H9 (cell line): ENCODE measurements at regions not wholly inside any gene's neighbourhood (a gene's known extent, or its start where the extent isn't known, plus 50 kb on each side); places are given as distances from the start of the nearest gene placed in this dataset.

ENCODE experiments used
- DNase-seq: peaks from one replicate; pipeline ENCODE4 v3.0.0-alpha.2; 2017
- H2AFZ ChIP-seq: one replicate; pipeline ENCODE4 v1.6.1; 2013; ENCODE audit warnings: mild to moderate bottlenecking, low read length, control low read depth, moderate library complexity
- H2AK5ac ChIP-seq: 2 replicates; pipeline ENCODE4 v1.6.1; 2013; ENCODE audit warnings: low read length, control low read depth, mixed read lengths; ENCODE audit not compliant: insufficient read length
- H2BK120ac ChIP-seq: one replicate; pipeline ENCODE4 v1.6.1; 2013; ENCODE audit warnings: low read depth, mild to moderate bottlenecking, low read length, control low read depth, inconsistent platforms; ENCODE audit not compliant: poor library complexity, severe bottlenecking
- H2BK12ac ChIP-seq: 2 replicates; pipeline ENCODE4 v1.6.1; 2013; ENCODE audit warnings: low read length, control low read depth, mixed read lengths, low read depth; ENCODE audit not compliant: insufficient read length
- H2BK15ac ChIP-seq: 2 replicates; pipeline ENCODE4 v1.6.1; 2013; ENCODE audit warnings: low read depth, low read length, control low read depth
- H2BK20ac ChIP-seq: one replicate; pipeline ENCODE4 v1.6.1; 2013; ENCODE audit warnings: low read depth, mild to moderate bottlenecking, low read length, control low read depth, inconsistent platforms; ENCODE audit not compliant: poor library complexity, severe bottlenecking
- H2BK5ac ChIP-seq: 2 replicates; pipeline ENCODE4 v1.6.1; 2013; ENCODE audit warnings: low read length, control low read depth, mixed read lengths; ENCODE audit not compliant: insufficient read length
- H3K14ac ChIP-seq: 2 replicates; pipeline ENCODE4 v1.6.1; 2013; ENCODE audit warnings: low read length, control low read depth; ENCODE audit not compliant: insufficient read depth
- H3K18ac ChIP-seq: 2 replicates; pipeline ENCODE4 v1.6.1; 2013; ENCODE audit warnings: low read depth, mild to moderate bottlenecking, mixed read lengths, low read length, control low read depth; ENCODE audit not compliant: insufficient read length
- H3K23ac ChIP-seq: 2 replicates; pipeline ENCODE4 v1.6.1; 2013; ENCODE audit warnings: low read length, control low read depth, mixed read lengths, low read depth; ENCODE audit not compliant: insufficient read length
- H3K23me2 ChIP-seq: 2 replicates; pipeline ENCODE4 v1.6.1; 2013; ENCODE audit warnings: low read depth, mild to moderate bottlenecking, mixed read lengths, low read length, control low read depth; ENCODE audit not compliant: insufficient read length, poor library complexity, severe bottlenecking
- H3K27ac ChIP-seq: 2 replicates; pipeline ENCODE4 v1.5.1; 2013; ENCODE audit warnings: low read length, control low read depth, mixed read lengths, low read depth; ENCODE audit not compliant: insufficient read length
- H3K27me3 ChIP-seq: 2 replicates; pipeline ENCODE4 v1.6.1; 2013; ENCODE audit warnings: low read length, control low read depth, inconsistent platforms; ENCODE audit not compliant: insufficient read depth
- H3K4ac ChIP-seq: 2 replicates; pipeline ENCODE4 v1.6.1; 2013; ENCODE audit warnings: low read depth, mild to moderate bottlenecking, control low read depth, inconsistent platforms, low read length, moderate library complexity
- H3K4me1 ChIP-seq: 2 replicates; pipeline ENCODE4 v1.6.1; 2013; ENCODE audit warnings: low read length, control low read depth, inconsistent platforms; ENCODE audit not compliant: insufficient read depth
- H3K4me2 ChIP-seq: 2 replicates; pipeline ENCODE4 v1.6.1; 2013; ENCODE audit warnings: low read length, control low read depth, mixed read lengths; ENCODE audit not compliant: insufficient read length, insufficient read depth
- H3K56ac ChIP-seq: 2 replicates; pipeline ENCODE4 v1.6.1; 2013; ENCODE audit warnings: low read depth, mild to moderate bottlenecking, mixed read lengths, low read length, control low read depth; ENCODE audit not compliant: insufficient read length
- H3K79me1 ChIP-seq: 2 replicates; pipeline ENCODE4 v1.6.1; 2013; ENCODE audit warnings: low read depth, mild to moderate bottlenecking, moderate library complexity, low read length, control low read depth, inconsistent platforms; ENCODE audit not compliant: insufficient read depth, poor library complexity, severe bottlenecking
- H3K79me2 ChIP-seq: 2 replicates; pipeline ENCODE4 v1.6.1; 2013; ENCODE audit warnings: low read length, control low read depth, inconsistent platforms; ENCODE audit not compliant: insufficient read depth
- H3K9ac ChIP-seq: 2 replicates; pipeline ENCODE4 v1.6.1; 2013; ENCODE audit warnings: low read length, control low read depth, mixed read lengths; ENCODE audit not compliant: insufficient read length; ENCODE audit errors: extremely low read depth
- H3K9me3 ChIP-seq: one replicate; pipeline ENCODE4 v1.6.1; 2013; ENCODE audit warnings: low read depth, low read length, inconsistent platforms; ENCODE audit not compliant: control insufficient read depth
- H3T11ph ChIP-seq: one replicate; pipeline ENCODE4 v1.6.1; 2013; ENCODE audit warnings: mild to moderate bottlenecking, low read length, control low read depth, inconsistent platforms
- H4K20me1 ChIP-seq: one replicate; pipeline ENCODE4 v1.6.1; 2013; ENCODE audit not compliant: control insufficient read depth, insufficient read length, insufficient read depth
- H4K5ac ChIP-seq: 2 replicates; pipeline ENCODE4 v1.6.1; 2013; ENCODE audit warnings: low read depth, mild to moderate bottlenecking, mixed read lengths, low read length, control low read depth; ENCODE audit not compliant: insufficient read length
- H4K8ac ChIP-seq: replicated peaks from 2 replicates; pipeline ENCODE4 v1.6.1; 2013; ENCODE audit warnings: low read length, control low read depth, mixed read lengths, low read depth; ENCODE audit not compliant: insufficient read length
- H4K91ac ChIP-seq: 2 replicates; pipeline ENCODE4 v1.6.1; 2013; ENCODE audit warnings: low read depth, mild to moderate bottlenecking, moderate library complexity, mixed read lengths, low read length, control low read depth; ENCODE audit not compliant: insufficient read length
- H3K27ac Mint-ChIP-seq, 3 experiments: 2 replicates in 2 of 3; 3 replicates in 1 of 3; pipeline ENCODE4 v1.8.0; 2020 to 2021; ENCODE audit warnings: mixed read lengths in 3 of 3, mild to moderate bottlenecking in 1 of 3, moderate library complexity in 1 of 3
- H3K27me3 Mint-ChIP-seq: 2 replicates; pipeline ENCODE4 v1.8.0; 2021; ENCODE audit warnings: low read depth, mild to moderate bottlenecking, moderate library complexity, mixed read lengths
- H3K36me3 Mint-ChIP-seq, 3 experiments: 2 replicates in 2 of 3; 3 replicates in 1 of 3; pipeline ENCODE4 v1.8.0; 2020 to 2021; ENCODE audit warnings: low read depth in 3 of 3, mixed read lengths in 3 of 3; ENCODE audit not compliant: insufficient read depth in 1 of 3
- H3K4me1 Mint-ChIP-seq, 2 experiments: 2 replicates each; pipeline ENCODE4 v1.8.0; 2020; ENCODE audit warnings: mixed read lengths in 2 of 2
- H3K4me3 Mint-ChIP-seq, 2 experiments: 2 replicates in 1 of 2; 3 replicates in 1 of 2; pipeline ENCODE4 v1.8.0; 2020 to 2021; ENCODE audit warnings: mild to moderate bottlenecking in 2 of 2, mixed read lengths in 2 of 2, moderate library complexity in 1 of 2
- H3K9me3 Mint-ChIP-seq, 2 experiments: 2 replicates in 1 of 2; 3 replicates in 1 of 2; pipeline ENCODE4 v1.8.0; 2020; ENCODE audit warnings: mild to moderate bottlenecking in 2 of 2, mixed read lengths in 2 of 2, moderate library complexity in 1 of 2
- WGBS: extraction: QIAGEN DNeasy Blood & Tissue Kit; methylation state at CpG from one replicate; pipeline ENCODE4 v1.1.7; 2013; ENCODE audit warnings: missing lambda C conversion rate, low lambda C conversion rate, mixed read lengths; ENCODE audit not compliant: insufficient read length; ENCODE audit errors: extremely low coverage; 5-methylcytosine and 5-hydroxymethylcytosine counted together
- TF ChIP-seq, protein P1 (sequence below): fragments of 200-600 bp; sonication (generic); conservative IDR thresholded peaks from 3 replicates; pipeline ENCODE4 v1.8.0; 2021; ENCODE audit warnings: antibody characterized with exemption, mild to moderate bottlenecking

DNA sequence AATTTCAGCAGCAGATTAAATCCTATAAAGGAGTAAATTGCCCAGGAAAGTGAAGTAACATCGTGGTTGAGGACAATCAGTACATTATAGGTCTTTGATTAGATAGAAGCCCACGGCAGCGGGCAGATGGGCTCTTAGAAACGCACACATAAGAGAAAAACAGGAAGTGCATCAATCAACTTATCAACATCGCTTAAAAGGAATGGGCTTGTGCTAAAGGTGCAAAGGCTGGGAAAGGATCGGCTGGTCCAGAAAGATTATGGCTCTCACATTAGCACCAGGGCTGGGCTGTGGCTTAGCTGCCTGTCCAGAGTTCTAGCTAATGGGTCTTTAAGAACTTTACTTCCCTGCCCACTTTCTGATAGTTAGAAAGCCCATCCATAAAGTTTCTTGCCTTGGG, 292.0 kb upstream of the TNRC6C start:
- peaks cover 39 to 40% of the 10 kb centered on the region in 2 experiments for H3K9me3 Mint-ChIP-seq
- no peak overlapping the region for H3K14ac ChIP-seq
- no peaks in the 10 kb centered on the region for H3K4me1 ChIP-seq
- H2BK20ac ChIP-seq: no peak overlapping the region
- H3K79me2 ChIP-seq: no peaks in the 10 kb centered on the region
- no peaks in the 10 kb centered on the region for H3K23me2 ChIP-seq
- H2AK5ac ChIP-seq: no peak overlapping the region
- no peak overlapping the region for H2BK12ac ChIP-seq
- H3K4me1 Mint-ChIP-seq: peaks cover 3 to 8% of the 10 kb centered on the region in 2 experiments; a peak in 3 of 4 replicates
- H3K27me3 ChIP-seq: no peaks in the 10 kb centered on the region; the same call in 1 of the 2 replicates
- H3K9ac ChIP-seq: no peak overlapping the region
- TF ChIP-seq, protein P1, sequence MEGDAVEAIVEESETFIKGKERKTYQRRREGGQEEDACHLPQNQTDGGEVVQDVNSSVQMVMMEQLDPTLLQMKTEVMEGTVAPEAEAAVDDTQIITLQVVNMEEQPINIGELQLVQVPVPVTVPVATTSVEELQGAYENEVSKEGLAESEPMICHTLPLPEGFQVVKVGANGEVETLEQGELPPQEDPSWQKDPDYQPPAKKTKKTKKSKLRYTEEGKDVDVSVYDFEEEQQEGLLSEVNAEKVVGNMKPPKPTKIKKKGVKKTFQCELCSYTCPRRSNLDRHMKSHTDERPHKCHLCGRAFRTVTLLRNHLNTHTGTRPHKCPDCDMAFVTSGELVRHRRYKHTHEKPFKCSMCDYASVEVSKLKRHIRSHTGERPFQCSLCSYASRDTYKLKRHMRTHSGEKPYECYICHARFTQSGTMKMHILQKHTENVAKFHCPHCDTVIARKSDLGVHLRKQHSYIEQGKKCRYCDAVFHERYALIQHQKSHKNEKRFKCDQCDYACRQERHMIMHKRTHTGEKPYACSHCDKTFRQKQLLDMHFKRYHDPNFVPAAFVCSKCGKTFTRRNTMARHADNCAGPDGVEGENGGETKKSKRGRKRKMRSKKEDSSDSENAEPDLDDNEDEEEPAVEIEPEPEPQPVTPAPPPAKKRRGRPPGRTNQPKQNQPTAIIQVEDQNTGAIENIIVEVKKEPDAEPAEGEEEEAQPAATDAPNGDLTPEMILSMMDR: no peak
- no CpG with 5 or more reads among the region's 6 CpGs for WGBS
- H3K36me3 Mint-ChIP-seq: peaks cover 8 to 19% (median 11%) of the 10 kb centered on the region in 3 experiments
- no peak overlapping the region for H3K18ac ChIP-seq
- no peak overlapping the region for H3T11ph ChIP-seq
- no peak overlapping the region for H2BK15ac ChIP-seq
- no peak overlapping the region for H4K5ac ChIP-seq
- no peak overlapping the region for H3K27ac Mint-ChIP-seq
- H3K23ac ChIP-seq: no peak overlapping the region
- H3K9me3 ChIP-seq: no peaks in the 10 kb centered on the region
- peaks cover 20% of the 10 kb centered on the region for H3K27me3 Mint-ChIP-seq
- no peaks in the 10 kb centered on the region for H3K79me1 ChIP-seq
- DNase-seq: no peak
- H2BK5ac ChIP-seq: no peak overlapping the region
- H3K27ac ChIP-seq: no peak overlapping the region
- no peak overlapping the region for H2BK120ac ChIP-seq
- no peak overlapping the region for H3K56ac ChIP-seq
- no peak overlapping the region for H4K8ac ChIP-seq
- no peak overlapping the region for H3K4me3 Mint-ChIP-seq
- H4K91ac ChIP-seq: no peak overlapping the region
- H2AFZ ChIP-seq: no peak overlapping the region
- no peaks in the 10 kb centered on the region for H4K20me1 ChIP-seq
- no peak overlapping the region for H3K4ac ChIP-seq
- no peak overlapping the region for H3K4me2 ChIP-seq
